HepG2 (cell line): ENCODE measurements at regions not wholly inside any gene's neighbourhood (a gene's known extent, or its start where the extent isn't known, plus 50 kb on each side); places are given as distances from the start of the nearest gene placed in this dataset.

ENCODE experiments used
- CBX1 ChIP-seq: IDR thresholded peaks from one replicate; pipeline ENCODE4 v1.6.1; 2016; ENCODE audit warnings: antibody characterized with exemption, low read depth
- CREM ChIP-seq, 2 experiments: sonication (generic) in 1 of 2; formaldehyde crosslinking in 1 of 2; IDR thresholded peaks; 2 replicates each; pipeline versions ENCODE4 v1.4.0 to v1.6.1; 2016 to 2020; ENCODE audit warnings: antibody characterized with exemption in 1 of 2, mild to moderate bottlenecking in 1 of 2, missing genetic modification reagents in 1 of 2
- CTCF ChIP-seq: sonication (generic); formaldehyde crosslinking; IDR thresholded peaks from 2 replicates; pipeline ENCODE4 v1.5.0; 2020; ENCODE audit warnings: mild to moderate bottlenecking, missing genetic modification reagents, moderate library complexity
- EZH2 ChIP-seq: conservative IDR thresholded peaks from 2 replicates; pipeline ENCODE4 v1.6.1; 2012; ENCODE audit warnings: mild to moderate bottlenecking, low read depth, low read length, moderate library complexity
- HINFP ChIP-seq: sonication (generic); formaldehyde crosslinking; IDR thresholded peaks from 2 replicates; pipeline ENCODE4 v1.4.0; 2020; ENCODE audit warnings: low read depth, mild to moderate bottlenecking, missing genetic modification reagents
- NFRKB ChIP-seq: fragments of 450-650 bp; IDR thresholded peaks from 2 replicates; pipeline ENCODE4 v1.6.1; 2017
- POLR2AphosphoS2 ChIP-seq: IDR thresholded peaks from 2 replicates; pipeline ENCODE4 v1.6.1; 2011; ENCODE audit warnings: low read depth, low read length, improper control_type of control experiment
- SRY ChIP-seq: sonication (generic); formaldehyde crosslinking; IDR thresholded peaks from 2 replicates; pipeline ENCODE4 v1.8.0; 2022; ENCODE audit warnings: mild to moderate bottlenecking, missing genetic modification reagents
- SYNCRIP ChIP-seq: fragments of 200-400 bp; formaldehyde crosslinking; IDR thresholded peaks from 2 replicates; pipeline ENCODE4 v1.6.1; 2018; ENCODE audit warnings: mild to moderate bottlenecking, low read depth, low read length; ENCODE audit not compliant: insufficient read depth
- TAF1 ChIP-seq: sonication (generic); formaldehyde crosslinking; IDR thresholded peaks from 2 replicates; pipeline ENCODE4 v1.4.0; 2020; ENCODE audit warnings: missing genetic modification reagents
- USF2 ChIP-seq, 2 experiments: sonication (generic) in 1 of 2; formaldehyde crosslinking in 1 of 2; IDR thresholded peaks; 2 replicates each; pipeline versions ENCODE4 v1.5.1 to v1.6.1; 2011 to 2020; ENCODE audit warnings: borderline replicate concordance in 1 of 2, low read depth in 1 of 2, low read length in 1 of 2, mild to moderate bottlenecking in 1 of 2, missing genetic modification reagents in 1 of 2, moderate library complexity in 1 of 2
- ZFP36 ChIP-seq: fragments of 150-350 bp; IDR thresholded peaks from 2 replicates; pipeline ENCODE4 v1.6.1; 2018; ENCODE audit warnings: borderline replicate concordance, low read length, low read depth; ENCODE audit not compliant: partially characterized antibody

GRCh38 chr18:57910817-57911216 is 107.7 kb upstream of the ATP8B1 start:
- TF ChIP-seq TAF1 (no peak), CBX1 (no peak), POLR2AphosphoS2 (no peak), NFRKB (no peak), CREM (IDR thresholded peaks at IDR 0.05) (no peak), CREM (CRISPR knock-in tag; IDR thresholded peaks at IDR 0.05) (no peak), SYNCRIP (no peak), SRY (CRISPR knock-in tag) (no peak), USF2 (IDR thresholded peaks at IDR 0.05; ENCODE audit: low read depth, low read length) (no peak), USF2 (CRISPR knock-in tag; IDR thresholded peaks at IDR 0.05; ENCODE audit: borderline replicate concordance) (no peak), HINFP (CRISPR knock-in tag) (no peak), EZH2 (no peak), ZFP36 (no peak), CTCF (peak; percentile 61)
